ENCODE measurements at regions not wholly inside any gene's neighbourhood (a gene's known extent, or its start where the extent isn't known, plus 50 kb on each side); places are given as distances from the start of the nearest gene placed in this dataset.

GRCh38 chr5:156019130-156019529, 307.8 kb upstream of the SGCD start:
- TF ChIP-seq CTCF (IDR thresholded peaks at IDR 0.05; ENCODE audit: insufficient read depth, low read length, poor library complexity, severe bottlenecking), result no peak
- no peaks in the 10 kb centered on the region; the same call in none of the 2 replicates for H3K27me3 ChIP-seq (replicated peaks; ENCODE audit: control insufficient read depth, insufficient read depth, low read length)
- no peak for DNase-seq (ENCODE audit: extremely low read depth, insufficient read length)
- H3K36me3 ChIP-seq (ENCODE audit: control insufficient read depth, insufficient read depth, low read length), result no peaks in the 10 kb centered on the region
- no peak overlapping the region for H3K4me3 ChIP-seq (replicated peaks; ENCODE audit: low read depth, low read length)

- H3K27me3 ChIP-seq (replicated peaks; ENCODE audit: control insufficient read depth, insufficient read depth, low read length), result no peaks in the 10 kb centered on the region; the same call in none of the 2 replicates
- no peaks in the 10 kb centered on the region for H3K36me3 ChIP-seq (ENCODE audit: control insufficient read depth, insufficient read depth, low read length)
Measured at GRCh38 chr5:156019571-156020180, 307.3 kb upstream of the SGCD start.

GRCh38 chr5:156020647-156021046, 306.3 kb upstream of the SGCD start:
- TF ChIP-seq CTCF (IDR thresholded peaks at IDR 0.05; ENCODE audit: insufficient read depth, low read length, poor library complexity, severe bottlenecking), result no peak
- DNase-seq (ENCODE audit: extremely low read depth, insufficient read length), result no peak
- Histone ChIP-seq H3K27me3 (replicated peaks; ENCODE audit: control insufficient read depth, insufficient read depth, low read length) (no peaks in the 10 kb centered on the region; the same call in none of the 2 replicates), H3K36me3 (ENCODE audit: control insufficient read depth, insufficient read depth, low read length) (no peaks in the 10 kb centered on the region), H3K4me3 (replicated peaks; ENCODE audit: low read depth, low read length) (no peak overlapping the region)

More at GRCh38 chr5:156019571-156020180, 307.3 kb upstream of the SGCD start:
- DNase-seq (ENCODE audit: extremely low read depth, insufficient read length), result no peak
- no peak for TF ChIP-seq CTCF (IDR thresholded peaks at IDR 0.05; ENCODE audit: insufficient read depth, low read length, poor library complexity, severe bottlenecking)
- no peak overlapping the region for H3K4me3 ChIP-seq (replicated peaks; ENCODE audit: low read depth, low read length)

- TF ChIP-seq CTCF (IDR thresholded peaks at IDR 0.05; ENCODE audit: insufficient read depth, low read length, poor library complexity, severe bottlenecking), result no peak
- Histone ChIP-seq H3K36me3 (ENCODE audit: control insufficient read depth, insufficient read depth, low read length) (no peaks in the 10 kb centered on the region), H3K4me3 (replicated peaks; ENCODE audit: low read depth, low read length) (no peak overlapping the region)
Measured at GRCh38 chr5:156021866-156022265, 305.1 kb upstream of the SGCD start.

GRCh38 chr5:156025656-156026055, 301.3 kb upstream of the SGCD start:
- Histone ChIP-seq H3K4me3 (replicated peaks; ENCODE audit: low read depth, low read length) (no peak overlapping the region), H3K27me3 (replicated peaks; ENCODE audit: control insufficient read depth, insufficient read depth, low read length) (no peaks in the 10 kb centered on the region), H3K36me3 (ENCODE audit: control insufficient read depth, insufficient read depth, low read length) (no peaks in the 10 kb centered on the region)
- no peak for TF ChIP-seq CTCF (IDR thresholded peaks at IDR 0.05; ENCODE audit: insufficient read depth, low read length, poor library complexity, severe bottlenecking)
- DNase-seq (ENCODE audit: extremely low read depth, insufficient read length), result no peak

More at GRCh38 chr5:156021866-156022265, 305.1 kb upstream of the SGCD start:
- no peak for DNase-seq (ENCODE audit: extremely low read depth, insufficient read length)
- H3K27me3 ChIP-seq (replicated peaks; ENCODE audit: control insufficient read depth, insufficient read depth, low read length), result no peaks in the 10 kb centered on the region; the same call in none of the 2 replicates

- no peak overlapping the region for H3K4me3 ChIP-seq (replicated peaks; ENCODE audit: low read depth, low read length)
- H3K27me3 ChIP-seq (replicated peaks; ENCODE audit: control insufficient read depth, insufficient read depth, low read length), result no peaks in the 10 kb centered on the region
- TF ChIP-seq CTCF (IDR thresholded peaks at IDR 0.05; ENCODE audit: insufficient read depth, low read length, poor library complexity, severe bottlenecking), result no peak
- DNase-seq (ENCODE audit: extremely low read depth, insufficient read length), result no peak
- H3K36me3 ChIP-seq (ENCODE audit: control insufficient read depth, insufficient read depth, low read length), result no peaks in the 10 kb centered on the region
Measured at GRCh38 chr5:156031181-156031580, 295.8 kb upstream of the SGCD start.

Data from GM06990 (cell line).